GM18867 (cell line): ENCODE measurements at regions not wholly inside any gene's neighbourhood (a gene's known extent, or its start where the extent isn't known, plus 50 kb on each side); places are given as distances from the start of the nearest gene placed in this dataset.
A peak's percentile ranks its signal among the peaks of the same experiment; 100 is the strongest.
"Not testable (repeated sequence)": the region's sequence is repeated elsewhere in the genome, so short reads cannot be mapped to it uniquely, and the experiment has no call there.

ENCODE experiments used
- ATAC-seq: cut with Tn5 transposase; IDR thresholded peaks from one replicate; pipeline ENCODE4 v1.9.1; 2021; ENCODE audit warnings: mild to moderate bottlenecking, moderate library complexity; ENCODE audit not compliant: unreplicated experiment

GRCh38 chr1:80629304-80629837, 1171.4 kb upstream of the ADGRL2 start:
- peak; percentile 80 for ATAC-seq

DNA sequence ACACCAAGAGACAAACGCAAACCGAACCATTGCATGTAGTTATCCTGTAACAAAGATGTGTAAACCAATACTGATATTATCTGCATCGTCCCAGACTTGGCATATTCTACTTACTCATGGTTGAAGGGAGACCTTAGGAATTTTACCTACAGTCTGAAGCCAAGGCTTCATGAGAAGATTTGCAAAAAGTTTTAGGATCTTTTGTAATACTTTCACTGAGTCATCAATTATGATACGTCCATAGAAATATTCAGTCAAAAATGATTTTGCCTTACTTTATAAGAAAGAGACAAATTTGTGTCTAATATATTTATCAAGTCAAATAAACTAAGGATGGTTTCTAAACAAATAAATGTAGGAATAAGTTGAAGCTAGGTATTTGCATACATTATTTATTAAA, 1176.1 kb upstream of the ADGRL2 start:
- ATAC-seq = no peak

- ATAC-seq = no peak
Observed at GRCh38 chr1:80607064-80607463, 1193.7 kb upstream of the ADGRL2 start.

DNA sequence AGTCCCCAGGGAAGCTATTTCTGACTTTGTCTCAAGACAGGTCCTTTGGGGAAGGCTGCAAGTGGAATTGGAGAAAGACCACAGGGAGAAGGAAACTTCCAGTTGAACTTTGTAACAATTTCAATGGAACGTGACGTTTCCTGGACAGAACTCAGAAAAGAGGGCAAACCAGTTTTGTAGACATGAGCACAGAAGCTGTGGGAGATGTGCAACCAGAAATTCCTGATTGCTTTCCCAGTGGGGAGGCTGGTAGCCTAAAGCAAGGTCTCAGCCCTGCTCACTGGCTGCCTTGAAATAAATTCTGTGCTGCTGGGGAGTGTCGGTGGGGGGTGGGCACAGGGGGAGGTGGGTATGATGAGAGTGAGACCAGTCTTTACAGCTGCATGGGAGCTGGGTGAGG, 1206.7 kb upstream of the ADGRL2 start:
- ATAC-seq = no peak

DNA sequence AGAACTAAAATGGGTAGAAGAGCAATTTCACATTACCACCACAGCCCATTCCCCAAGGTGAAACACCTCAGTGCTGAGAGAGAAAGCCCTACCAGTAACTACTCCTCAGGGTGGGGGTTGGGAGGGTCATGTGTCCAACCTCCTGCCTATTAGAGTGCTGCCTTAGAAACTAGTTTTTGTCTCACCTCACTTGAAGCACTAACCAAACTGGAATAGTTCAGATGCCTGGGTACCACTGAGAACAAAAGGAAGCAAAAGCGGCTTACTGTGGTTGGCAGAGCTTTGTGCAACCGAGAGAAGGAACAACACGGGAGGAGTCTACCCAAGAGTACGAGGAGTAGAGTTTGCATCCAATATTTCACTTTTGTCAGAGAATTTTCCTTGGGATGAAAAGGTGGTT, 1207.5 kb upstream of the ADGRL2 start:
- no peak for ATAC-seq

- ATAC-seq = no peak
Observed at GRCh38 chr1:80582980-80583379, 1217.8 kb upstream of the ADGRL2 start.

GRCh38 chr1:80579055-80579454, 1221.7 kb upstream of the ADGRL2 start:
- ATAC-seq = no peak

DNA sequence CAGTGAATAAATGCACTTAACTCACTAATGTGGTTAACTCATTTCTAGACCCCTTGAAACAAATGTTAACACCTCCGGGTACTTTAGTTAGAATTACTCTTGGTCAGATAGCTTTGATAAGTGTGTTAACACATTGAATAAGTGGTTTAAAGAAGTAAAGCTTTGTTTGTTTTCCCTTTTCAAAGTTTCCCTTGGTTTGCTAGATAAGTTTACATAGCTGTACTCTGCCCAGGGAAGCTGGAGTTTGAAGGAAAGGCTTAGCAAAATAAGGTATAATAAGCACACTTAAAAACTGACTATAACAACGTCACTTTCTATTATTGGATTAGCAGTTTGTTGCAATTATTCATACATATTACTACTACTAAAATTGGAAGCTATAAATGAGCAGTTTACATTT, 1233.9 kb upstream of the ADGRL2 start:
- no peak for ATAC-seq

- no peak for ATAC-seq
Observed at GRCh38 chr1:80566123-80566522, 1234.6 kb upstream of the ADGRL2 start.

- no peak for ATAC-seq
Observed at GRCh38 chr1:80565406-80565805, 1235.3 kb upstream of the ADGRL2 start.

DNA sequence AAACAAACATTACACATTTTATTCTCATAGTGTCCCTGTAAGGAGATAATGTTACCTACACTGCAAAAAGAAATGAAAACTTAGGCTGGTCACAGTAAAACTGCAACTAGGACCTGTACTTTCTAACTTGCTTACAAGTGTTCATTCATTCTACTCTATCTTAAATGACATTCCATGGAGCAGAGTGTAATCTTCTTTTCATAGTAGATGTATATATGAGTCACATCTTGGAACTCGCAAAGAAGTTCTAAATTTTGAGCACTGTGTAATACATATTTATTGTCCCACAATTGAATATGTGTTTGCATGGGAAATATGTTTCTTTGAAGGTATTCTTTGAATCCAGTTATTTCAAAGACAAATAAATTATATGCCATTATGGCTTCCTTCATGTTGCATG, 1258.5 kb upstream of the ADGRL2 start:
- no peak for ATAC-seq

GRCh38 chr1:80540596-80540995, 1260.1 kb upstream of the ADGRL2 start:
- ATAC-seq = no peak

DNA sequence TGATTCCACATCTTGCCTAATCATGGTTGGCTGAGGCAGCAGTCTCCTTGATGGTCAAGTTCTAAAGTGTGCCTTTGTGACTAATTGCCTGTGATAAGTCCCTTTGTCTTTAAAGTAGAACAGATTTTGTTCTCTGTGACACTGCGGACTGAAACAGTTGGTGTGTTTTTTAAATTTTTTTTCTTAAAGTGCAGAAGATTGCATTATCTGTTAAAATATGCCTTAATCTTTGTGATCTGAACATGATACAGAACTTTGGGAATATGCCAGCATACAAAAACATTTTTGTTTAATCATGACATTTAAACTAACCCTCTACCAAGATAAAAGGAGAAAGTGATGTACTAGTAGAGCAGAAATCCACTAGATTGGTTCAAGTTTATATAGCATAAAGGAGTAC, 1260.6 kb upstream of the ADGRL2 start:
- ATAC-seq = no peak

- ATAC-seq = not testable (repeated sequence)
Observed at GRCh38 chr1:80539298-80539697, 1261.4 kb upstream of the ADGRL2 start.

DNA sequence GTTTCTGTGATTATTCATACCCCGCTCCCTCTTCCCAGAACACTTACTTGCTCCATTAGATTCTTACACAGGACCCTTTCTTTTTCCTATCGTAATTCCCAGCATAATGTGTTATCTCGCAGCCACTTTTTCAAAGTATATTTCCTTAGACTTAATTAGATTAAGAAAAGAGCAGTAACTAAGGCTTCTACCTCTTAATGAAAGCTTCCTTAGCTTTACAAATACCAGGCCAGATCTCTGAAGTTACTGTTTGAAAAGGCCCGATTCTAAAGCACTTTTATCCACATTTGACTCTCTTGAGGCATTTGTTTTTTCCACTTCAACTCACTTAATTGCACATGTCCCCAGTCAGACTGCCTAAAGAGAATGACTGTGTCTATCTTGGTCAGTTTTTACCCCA, 1264.3 kb upstream of the ADGRL2 start:
- no peak for ATAC-seq

GRCh38 chr1:80535466-80535865, 1265.3 kb upstream of the ADGRL2 start:
- ATAC-seq = no peak

- ATAC-seq = no peak
Observed at GRCh38 chr1:80534606-80535360, 1266.0 kb upstream of the ADGRL2 start.

DNA sequence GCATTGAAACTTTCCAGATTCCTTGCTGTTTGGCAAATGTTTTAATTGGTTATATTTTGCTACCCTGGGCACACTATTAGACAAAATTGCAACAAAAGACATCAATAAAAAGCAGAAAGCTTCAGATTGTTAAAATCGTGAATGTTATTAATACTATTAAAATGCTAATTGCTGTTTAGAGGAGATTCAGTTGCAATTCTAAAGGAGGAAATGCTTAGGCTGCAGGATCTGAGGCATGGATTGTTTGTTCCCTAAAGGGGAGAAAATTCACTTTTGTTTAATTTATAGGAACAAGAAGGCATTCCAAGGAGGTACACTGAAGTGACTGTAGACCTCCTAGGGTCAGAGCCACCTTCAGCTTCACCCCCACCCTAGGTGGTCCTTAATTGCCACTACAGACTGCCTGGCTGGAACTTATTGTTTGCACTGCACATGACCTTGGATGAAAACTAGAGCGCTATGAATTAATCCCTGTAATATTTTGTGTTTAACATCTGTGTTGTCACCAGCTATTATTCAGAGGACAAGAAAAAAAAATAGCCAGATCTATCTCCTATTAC, 1266.9 kb upstream of the ADGRL2 start:
- no peak for ATAC-seq

DNA sequence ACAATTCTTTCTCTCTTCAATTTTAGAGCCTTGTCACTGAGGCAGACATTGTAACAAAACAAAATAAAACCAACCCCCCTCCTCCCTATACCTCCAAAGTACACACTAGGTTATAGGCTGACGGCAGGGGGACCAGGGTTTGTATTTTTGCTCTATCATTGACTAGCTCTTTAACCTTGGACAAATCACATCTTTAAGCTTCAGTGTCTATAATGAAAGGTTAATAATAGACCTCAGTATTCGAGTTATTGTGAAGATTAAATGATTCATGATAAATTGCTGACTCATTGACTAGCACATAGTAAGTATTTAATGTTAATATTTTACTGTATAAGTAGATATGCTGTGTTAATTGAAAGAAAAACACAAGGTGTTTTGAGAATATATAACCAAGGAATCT, 1267.6 kb upstream of the ADGRL2 start:
- no peak for ATAC-seq

- no peak for ATAC-seq
Observed at GRCh38 chr1:80531182-80531581, 1269.6 kb upstream of the ADGRL2 start.

DNA sequence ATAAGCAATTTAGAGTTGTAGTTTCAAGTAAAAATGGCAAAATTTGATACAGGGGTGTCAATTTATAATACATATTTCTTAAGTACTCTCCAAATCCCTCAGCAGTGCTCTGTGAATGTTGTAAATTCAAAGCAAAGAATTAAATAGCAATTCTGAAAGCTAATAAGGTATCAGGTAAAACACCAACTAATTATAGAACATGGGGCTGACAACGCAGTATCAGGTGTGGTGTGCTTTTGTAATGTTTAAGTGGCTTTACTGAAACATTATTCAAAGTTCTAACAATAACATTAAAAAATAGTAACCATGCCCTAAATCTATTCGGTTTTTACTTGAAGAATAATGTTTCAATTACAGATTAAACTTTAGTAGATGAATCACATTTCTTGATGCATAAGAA, 1271.2 kb upstream of the ADGRL2 start:
- no peak for ATAC-seq

- ATAC-seq = no peak
Observed at GRCh38 chr1:80523861-80524260, 1276.9 kb upstream of the ADGRL2 start.

DNA sequence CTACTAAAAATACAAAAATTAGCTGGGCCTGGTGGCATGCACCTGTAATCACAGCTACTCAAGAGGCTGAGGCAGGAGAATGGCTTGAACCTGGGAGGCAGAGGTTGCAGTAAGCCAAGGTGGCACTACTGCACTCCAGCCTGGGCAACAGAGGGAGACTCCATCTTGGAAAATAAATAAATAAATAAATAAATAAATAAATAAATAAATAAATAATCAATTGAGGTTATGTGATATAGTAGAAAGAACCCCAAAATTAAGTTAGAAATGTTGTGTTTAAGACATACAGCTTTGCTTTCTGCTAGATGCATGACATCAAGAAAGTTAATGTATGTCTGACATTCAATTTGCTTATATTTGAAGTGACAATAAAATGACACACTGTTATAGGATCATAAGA, 1277.7 kb upstream of the ADGRL2 start:
- not testable (repeated sequence) for ATAC-seq
